ENCODE measurements at regions not wholly inside any gene's neighbourhood (a gene's known extent, or its start where the extent isn't known, plus 50 kb on each side); places are given as distances from the start of the nearest gene placed in this dataset.

GRCh38 chr16:79287424-79287917 is 313.1 kb downstream of the MAF start:
- intact Hi-C loops (cut with DNase I): no loop called here
- no peak for DNase-seq (ENCODE audit: low spot score)

- intact Hi-C loops (cut with DNase I): no loop called here
- DNase-seq (ENCODE audit: low spot score): no peak
These were observed 313.7 kb downstream of the MAF start for GRCh38 chr16:79286646-79287423.

GRCh38 chr16:79284766-79285165 is 315.8 kb downstream of the MAF start:
- DNase-seq (ENCODE audit: low spot score): no peak
- intact Hi-C loops (cut with DNase I): no loop called here

GRCh38 chr16:79283578-79283977 is 317.0 kb downstream of the MAF start:
- intact Hi-C loops (cut with DNase I): no loop called here

GRCh38 chr16:79282806-79283205 is 317.7 kb downstream of the MAF start:
- intact Hi-C loops (cut with DNase I): no loop called here
- no peak for DNase-seq (ENCODE audit: low spot score)

More at GRCh38 chr16:79283578-79283977, 317.0 kb downstream of the MAF start:
- DNase-seq (ENCODE audit: low spot score): no peak

- intact Hi-C loops (cut with DNase I): no loop called here
- no peak for DNase-seq (ENCODE audit: low spot score)
These were observed 322.0 kb downstream of the MAF start for GRCh38 chr16:79278506-79278905.

GRCh38 chr16:79276501-79276900 is 324.0 kb downstream of the MAF start:
- intact Hi-C loops (cut with DNase I): no loop called here

GRCh38 chr16:79274264-79274663 is 326.3 kb downstream of the MAF start:
- intact Hi-C loops (cut with DNase I): no loop called here
- no peak for DNase-seq (ENCODE audit: low spot score)

More at GRCh38 chr16:79276501-79276900, 324.0 kb downstream of the MAF start:
- DNase-seq (ENCODE audit: low spot score): no peak

GRCh38 chr16:79272141-79272577 is 328.4 kb downstream of the MAF start:
- DNase-seq (ENCODE audit: low spot score): peak; percentile 66

GRCh38 chr16:79271583-79271982 is 329.0 kb downstream of the MAF start:
- intact Hi-C loops (cut with DNase I): no loop called here
- DNase-seq (ENCODE audit: low spot score): no peak

More at GRCh38 chr16:79272141-79272577, 328.4 kb downstream of the MAF start:
- intact Hi-C loops (cut with DNase I): no loop called here

GRCh38 chr16:79270011-79270410 is 330.5 kb downstream of the MAF start:
- peak; percentile 12 for DNase-seq (ENCODE audit: low spot score)
- intact Hi-C loops (cut with DNase I): no loop called here

GRCh38 chr16:79269211-79269863 is 331.2 kb downstream of the MAF start:
- intact Hi-C loops (cut with DNase I): no loop called here
- DNase-seq (ENCODE audit: low spot score): peak; percentile 36

GRCh38 chr16:79267781-79268180 is 332.8 kb downstream of the MAF start:
- peak; percentile 68 for DNase-seq (ENCODE audit: low spot score)
- intact Hi-C loops (cut with DNase I): no loop called here

- intact Hi-C loops (cut with DNase I): no loop called here
- DNase-seq (ENCODE audit: low spot score): peak; percentile 49
These were observed 333.4 kb downstream of the MAF start for GRCh38 chr16:79267146-79267545.

GRCh38 chr16:79265701-79266100 is 334.8 kb downstream of the MAF start:
- intact Hi-C loops (cut with DNase I): no loop called here
- DNase-seq (ENCODE audit: low spot score): no peak

- intact Hi-C loops (cut with DNase I): no loop called here
- peak; percentile 15 for DNase-seq (ENCODE audit: low spot score)
These were observed 335.3 kb downstream of the MAF start for GRCh38 chr16:79265196-79265595.

GRCh38 chr16:79264237-79265109 is 336.1 kb downstream of the MAF start:
- intact Hi-C loops (cut with DNase I): no loop called here
- peak; percentile 35 for DNase-seq (ENCODE audit: low spot score)

- intact Hi-C loops (cut with DNase I): no loop called here
- peak; percentile 17 for DNase-seq (ENCODE audit: low spot score)
These were observed 337.1 kb downstream of the MAF start for GRCh38 chr16:79263425-79263824.
